ENCODE measurements at regions not wholly inside any gene's neighbourhood (a gene's known extent, or its start where the extent isn't known, plus 50 kb on each side); places are given as distances from the start of the nearest gene placed in this dataset.

DNA sequence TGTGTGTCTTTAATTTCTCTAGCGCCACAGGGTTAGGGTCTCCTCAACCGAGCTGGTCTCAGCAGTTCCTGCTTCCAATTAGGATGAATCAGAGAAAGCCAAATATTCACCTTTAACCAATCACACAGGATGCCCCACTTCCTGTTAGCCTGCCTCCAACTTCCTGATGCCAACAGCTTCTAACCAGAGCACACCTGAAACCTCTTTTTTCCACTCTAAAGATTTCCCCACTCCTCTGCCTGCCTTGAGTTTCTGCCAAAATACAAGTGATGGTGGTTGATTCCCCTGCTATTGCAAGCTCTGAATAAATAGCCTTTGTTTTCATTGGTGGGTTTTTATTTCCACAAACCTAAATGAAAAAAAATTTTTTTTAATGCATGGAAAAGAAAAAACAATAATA, 144.7 kb upstream of the UST start:
- H3K9me3 Mint-ChIP-seq (ENCODE audit: unreplicated experiment), result peaks cover 20% of the 10 kb centered on the region
- peaks cover 4% of the 10 kb centered on the region for H3K27me3 Mint-ChIP-seq (ENCODE audit: unreplicated experiment)
- H3K4me3 Mint-ChIP-seq (ENCODE audit: unreplicated experiment), result peak overlapping the region; percentile 68
- TF ChIP-seq, protein P1, sequence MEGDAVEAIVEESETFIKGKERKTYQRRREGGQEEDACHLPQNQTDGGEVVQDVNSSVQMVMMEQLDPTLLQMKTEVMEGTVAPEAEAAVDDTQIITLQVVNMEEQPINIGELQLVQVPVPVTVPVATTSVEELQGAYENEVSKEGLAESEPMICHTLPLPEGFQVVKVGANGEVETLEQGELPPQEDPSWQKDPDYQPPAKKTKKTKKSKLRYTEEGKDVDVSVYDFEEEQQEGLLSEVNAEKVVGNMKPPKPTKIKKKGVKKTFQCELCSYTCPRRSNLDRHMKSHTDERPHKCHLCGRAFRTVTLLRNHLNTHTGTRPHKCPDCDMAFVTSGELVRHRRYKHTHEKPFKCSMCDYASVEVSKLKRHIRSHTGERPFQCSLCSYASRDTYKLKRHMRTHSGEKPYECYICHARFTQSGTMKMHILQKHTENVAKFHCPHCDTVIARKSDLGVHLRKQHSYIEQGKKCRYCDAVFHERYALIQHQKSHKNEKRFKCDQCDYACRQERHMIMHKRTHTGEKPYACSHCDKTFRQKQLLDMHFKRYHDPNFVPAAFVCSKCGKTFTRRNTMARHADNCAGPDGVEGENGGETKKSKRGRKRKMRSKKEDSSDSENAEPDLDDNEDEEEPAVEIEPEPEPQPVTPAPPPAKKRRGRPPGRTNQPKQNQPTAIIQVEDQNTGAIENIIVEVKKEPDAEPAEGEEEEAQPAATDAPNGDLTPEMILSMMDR (IDR thresholded peaks at IDR 0.05; ENCODE audit: unreplicated experiment), result no peak
- H3K27ac Mint-ChIP-seq (ENCODE audit: unreplicated experiment), result peak overlapping the region; percentile 13
- no peak for DNase-seq (ENCODE audit: low spot score)
- peaks cover 17% of the 10 kb centered on the region for H3K36me3 Mint-ChIP-seq (ENCODE audit: low read depth, unreplicated experiment)
- peaks cover 19% of the 10 kb centered on the region for H3K4me1 Mint-ChIP-seq (ENCODE audit: unreplicated experiment)

DNA sequence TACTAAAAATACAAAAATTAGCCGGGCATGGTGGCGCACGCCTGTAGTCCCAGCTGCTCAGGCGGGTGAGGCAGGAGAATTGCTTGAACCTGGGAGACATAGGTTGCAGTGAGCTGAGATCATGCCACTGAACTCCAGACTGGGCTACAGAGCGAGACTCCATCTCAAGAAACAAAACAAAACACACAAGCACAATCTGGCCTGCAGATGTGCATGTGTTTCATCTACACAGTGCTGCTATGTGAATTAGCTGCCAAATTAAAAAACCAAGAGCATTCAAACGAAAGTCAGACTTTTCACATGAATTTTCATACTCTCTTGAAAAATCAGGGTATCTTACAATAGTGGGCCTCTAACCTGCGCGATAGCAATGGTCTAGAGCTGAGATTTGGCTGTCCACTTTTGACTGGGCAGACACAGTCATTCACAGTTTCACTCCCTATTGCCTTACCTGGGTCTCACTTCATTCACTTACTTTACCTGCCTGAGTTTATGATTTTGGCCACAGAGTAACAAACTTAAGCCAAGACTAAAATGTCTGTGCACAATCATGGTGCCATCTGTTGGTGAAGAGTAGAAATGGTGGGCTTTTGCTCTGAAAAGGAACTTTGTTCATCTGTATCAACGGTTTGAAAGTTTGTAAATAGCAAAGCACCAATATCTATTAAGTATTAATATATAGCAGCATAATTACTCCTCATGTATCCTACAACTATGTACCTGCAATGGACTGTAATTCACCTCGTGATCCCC, 138.5 kb upstream of the UST start:
- H3K27ac Mint-ChIP-seq (ENCODE audit: unreplicated experiment), result no peak overlapping the region
- no peaks in the 10 kb centered on the region for H3K27me3 Mint-ChIP-seq (ENCODE audit: unreplicated experiment)
- H3K9me3 Mint-ChIP-seq (ENCODE audit: unreplicated experiment), result no peaks in the 10 kb centered on the region
- no peaks in the 10 kb centered on the region for H3K36me3 Mint-ChIP-seq (ENCODE audit: low read depth, unreplicated experiment)
- no peak for DNase-seq (ENCODE audit: low spot score)
- H3K4me1 Mint-ChIP-seq (ENCODE audit: unreplicated experiment), result no peaks in the 10 kb centered on the region
- H3K4me3 Mint-ChIP-seq (ENCODE audit: unreplicated experiment), result no peak overlapping the region
- TF ChIP-seq, protein P1 (IDR thresholded peaks at IDR 0.05; ENCODE audit: unreplicated experiment), result peak; percentile 43

DNA sequence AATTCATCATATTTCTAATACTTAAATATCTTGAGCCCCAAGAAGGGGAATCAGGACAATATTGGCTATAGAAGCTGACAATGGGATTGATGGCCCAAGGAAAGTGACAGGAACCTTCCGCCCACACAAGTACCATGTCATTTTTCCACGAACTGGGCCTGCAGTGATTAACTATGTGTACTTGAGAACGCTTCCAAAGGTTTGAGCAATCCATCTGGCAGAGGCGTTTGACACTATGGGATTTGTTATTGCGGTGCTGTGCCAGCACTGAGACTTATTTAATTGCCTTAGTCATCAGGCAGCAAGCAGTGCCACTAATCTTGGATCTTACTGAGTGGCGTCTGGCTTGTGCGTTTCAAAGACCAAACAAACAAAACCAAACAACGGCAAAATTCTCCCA, 135.6 kb upstream of the UST start:
- no peak for DNase-seq (ENCODE audit: low spot score)

DNA sequence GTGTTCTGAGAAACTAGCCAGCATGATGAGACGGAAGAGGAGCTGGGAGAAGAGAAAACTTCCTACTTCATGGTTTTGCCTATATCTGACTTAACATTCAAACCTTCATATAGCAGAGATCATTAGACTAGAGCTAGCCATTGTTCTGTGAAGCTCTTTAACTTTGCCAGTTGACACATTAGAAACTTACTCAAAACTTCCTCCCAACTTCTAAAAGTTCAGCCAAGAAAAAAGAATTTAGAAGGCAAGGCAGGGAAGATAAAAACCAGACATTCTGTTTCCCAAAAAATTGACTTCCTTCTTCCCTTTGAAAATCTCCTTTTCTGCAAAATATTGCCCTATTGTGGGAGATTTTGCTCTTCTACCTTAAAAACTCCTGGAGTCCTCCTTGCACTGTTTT, 134.8 kb upstream of the UST start:
- Mint-ChIP-seq H3K4me3 (ENCODE audit: unreplicated experiment) (no peak overlapping the region), H3K4me1 (ENCODE audit: unreplicated experiment) (no peaks in the 10 kb centered on the region), H3K9me3 (ENCODE audit: unreplicated experiment) (no peaks in the 10 kb centered on the region), H3K27me3 (ENCODE audit: unreplicated experiment) (no peaks in the 10 kb centered on the region), H3K36me3 (ENCODE audit: low read depth, unreplicated experiment) (no peaks in the 10 kb centered on the region), H3K27ac (ENCODE audit: unreplicated experiment) (no peak overlapping the region)
- no peak for DNase-seq (ENCODE audit: low spot score)
- TF ChIP-seq, protein P1 (IDR thresholded peaks at IDR 0.05; ENCODE audit: unreplicated experiment), result no peak

More for the DNA sequence above, 135.6 kb upstream of the UST start:
- Mint-ChIP-seq H3K9me3 (ENCODE audit: unreplicated experiment) (no peaks in the 10 kb centered on the region), H3K27me3 (ENCODE audit: unreplicated experiment) (no peaks in the 10 kb centered on the region), H3K36me3 (ENCODE audit: low read depth, unreplicated experiment) (no peaks in the 10 kb centered on the region), H3K27ac (ENCODE audit: unreplicated experiment) (no peak overlapping the region), H3K4me3 (ENCODE audit: unreplicated experiment) (no peak overlapping the region), H3K4me1 (ENCODE audit: unreplicated experiment) (no peaks in the 10 kb centered on the region)
- TF ChIP-seq, protein P1 (IDR thresholded peaks at IDR 0.05; ENCODE audit: unreplicated experiment), result no peak

DNA sequence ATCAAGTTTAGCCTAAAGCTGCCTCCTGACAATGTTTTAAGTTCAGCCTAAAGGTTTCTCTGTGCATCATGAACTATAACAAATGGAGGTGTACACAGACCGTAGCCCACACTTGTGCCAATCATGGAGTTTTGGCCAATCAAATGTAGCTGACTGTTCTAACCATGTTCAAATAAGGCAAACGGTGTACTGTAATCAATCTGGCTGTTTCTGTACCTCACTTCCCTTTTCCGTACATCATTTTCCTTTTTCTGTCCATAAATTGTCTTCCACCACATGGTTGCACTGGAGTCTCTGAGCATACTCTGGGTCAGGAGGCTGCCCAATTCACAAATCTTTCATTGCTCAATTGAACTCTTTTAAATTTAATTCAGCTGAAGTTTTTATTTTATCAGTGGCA, 132.2 kb upstream of the UST start:
- H3K27me3 Mint-ChIP-seq (ENCODE audit: unreplicated experiment), result no peaks in the 10 kb centered on the region
- no peak overlapping the region for H3K4me3 Mint-ChIP-seq (ENCODE audit: unreplicated experiment)
- TF ChIP-seq, protein P1 (IDR thresholded peaks at IDR 0.05; ENCODE audit: unreplicated experiment), result no peak
- no peak for DNase-seq (ENCODE audit: low spot score)
- H3K9me3 Mint-ChIP-seq (ENCODE audit: unreplicated experiment), result no peaks in the 10 kb centered on the region
- H3K36me3 Mint-ChIP-seq (ENCODE audit: low read depth, unreplicated experiment), result no peaks in the 10 kb centered on the region
- H3K27ac Mint-ChIP-seq (ENCODE audit: unreplicated experiment), result no peak overlapping the region
- H3K4me1 Mint-ChIP-seq (ENCODE audit: unreplicated experiment), result no peaks in the 10 kb centered on the region

All from endothelial cell (in vitro differentiated cells).